HEK293 (cell line): ENCODE measurements at regions not wholly inside any gene's neighbourhood (a gene's known extent, or its start where the extent isn't known, plus 50 kb on each side); places are given as distances from the start of the nearest gene placed in this dataset.

Experiments used
- CTCF ChIA-PET: fragments of 350-600 bp; formaldehyde crosslinking; extraction: SDS; loops from one replicate; lab custom pipeline; 2021; ENCODE audit warnings: antibody characterized with exemption; lab: Yijun Ruan, JAX
- POLR2A ChIA-PET: fragments of 300-600 bp; formaldehyde crosslinking; extraction: SDS; loops from one replicate; lab custom pipeline; 2020; ENCODE audit warnings: antibody characterized with exemption, inconsistent platforms; lab: Yijun Ruan, JAX
- H3K27ac ChIP-seq: fragments of 200-500 bp; sonication (Bioruptor generic); 2 replicates; pipeline ENCODE4 v1.5.1; 2014; ENCODE audit warnings: low read depth, low read length, control low read depth, inconsistent platforms; ENCODE audit errors: extremely low read depth
- H3K36me3 ChIP-seq, 2 experiments: fragments of 200-500 bp in 1 of 2; sonication (Bioruptor generic) in 1 of 2; 1 replicate in 1 of 2; 2 replicates in 1 of 2; pipeline ENCODE4 v1.5.1; 2014 to 2017; ENCODE audit warnings: inconsistent platforms in 2 of 2, low read length in 2 of 2; ENCODE audit not compliant: control insufficient read depth in 2 of 2, insufficient read depth in 1 of 2
- H3K4me1 ChIP-seq: fragments of 200-500 bp; sonication (Bioruptor generic); 2 replicates; pipeline ENCODE4 v1.5.1; 2014; ENCODE audit warnings: mild to moderate bottlenecking, low read length, inconsistent platforms; ENCODE audit not compliant: control insufficient read depth, insufficient read depth
- H3K4me3 ChIP-seq: 2 replicates; pipeline ENCODE4 v1.5.1; 2011; ENCODE audit warnings: low read depth, mild to moderate bottlenecking, control low read depth, low read length, moderate library complexity
- H3K9me3 ChIP-seq: fragments of 200-500 bp; sonication (Bioruptor generic); 2 replicates; pipeline ENCODE4 v1.5.1; 2014; ENCODE audit warnings: low read depth, low read length, inconsistent platforms; ENCODE audit not compliant: control insufficient read depth, insufficient read depth
- FEZF1 ChIP-seq: fragments of 450-650 bp; formaldehyde crosslinking; IDR thresholded peaks from 2 replicates; pipeline ENCODE4 v1.5.1; 2016; ENCODE audit warnings: missing biosample characterization, missing genetic modification characterization
- GFI1B ChIP-seq: fragments of 450-650 bp; formaldehyde crosslinking; IDR thresholded peaks from 2 replicates; pipeline ENCODE4 v1.5.1; 2016; ENCODE audit warnings: missing biosample characterization, missing genetic modification characterization
- GLI2 ChIP-seq: fragments of 450-650 bp; formaldehyde crosslinking; IDR thresholded peaks from 2 replicates; pipeline ENCODE4; 2017; ENCODE audit warnings: missing biosample characterization, missing genetic modification characterization, low read depth, borderline replicate concordance
- KLF10 ChIP-seq: fragments of 450-650 bp; IDR thresholded peaks from 2 replicates; pipeline ENCODE4 v1.5.1; 2018; ENCODE audit warnings: missing biosample characterization, mild to moderate bottlenecking, missing genetic modification characterization
- KLF9 ChIP-seq: fragments of 450-650 bp; formaldehyde crosslinking; IDR thresholded peaks from 2 replicates; pipeline ENCODE4 v1.5.1; 2016; ENCODE audit warnings: missing biosample characterization, missing genetic modification characterization, low read depth
- MYNN ChIP-seq: fragments of 450-650 bp; formaldehyde crosslinking; IDR thresholded peaks from 2 replicates; pipeline ENCODE4 v1.5.1; 2016; ENCODE audit warnings: missing biosample characterization, missing genetic modification characterization, borderline replicate concordance
- OSR2 ChIP-seq: fragments of 450-650 bp; formaldehyde crosslinking; IDR thresholded peaks from 2 replicates; pipeline ENCODE4 v1.5.1; 2016; ENCODE audit warnings: missing biosample characterization, missing genetic modification characterization
- OVOL3 ChIP-seq: fragments of 450-650 bp; formaldehyde crosslinking; IDR thresholded peaks from 2 replicates; pipeline ENCODE4 v1.5.1; 2016; ENCODE audit warnings: missing biosample characterization, missing genetic modification characterization
- SP3 ChIP-seq: fragments of 450-650 bp; formaldehyde crosslinking; IDR thresholded peaks from 2 replicates; pipeline ENCODE4 v1.5.1; 2016; ENCODE audit warnings: missing biosample characterization, missing genetic modification characterization
- SP7 ChIP-seq: fragments of 450-650 bp; formaldehyde crosslinking; IDR thresholded peaks from 2 replicates; pipeline ENCODE4 v1.5.1; 2016; ENCODE audit warnings: missing biosample characterization, missing genetic modification characterization
- TRIM28 ChIP-seq: IDR thresholded peaks from 2 replicates; pipeline ENCODE4 v1.6.1; 2011; ENCODE audit warnings: low read length, control low read depth, borderline replicate concordance
- ZEB2 ChIP-seq: fragments of 450-650 bp; formaldehyde crosslinking; IDR thresholded peaks from 2 replicates; pipeline ENCODE4 v1.5.1; 2016; ENCODE audit warnings: missing biosample characterization, missing genetic modification characterization
- ZFHX2 ChIP-seq: fragments of 450-650 bp; formaldehyde crosslinking; conservative IDR thresholded peaks from 2 replicates; pipeline ENCODE4 v1.5.1; 2016; ENCODE audit warnings: missing biosample characterization, missing genetic modification characterization
- ZNF114 ChIP-seq: fragments of 450-650 bp; formaldehyde crosslinking; IDR thresholded peaks from 2 replicates; pipeline ENCODE4 v1.5.0; 2017; ENCODE audit warnings: missing biosample characterization, missing genetic modification characterization
- ZNF211 ChIP-seq: fragments of 450-650 bp; formaldehyde crosslinking; IDR thresholded peaks from 2 replicates; pipeline ENCODE4 v1.5.1; 2016; ENCODE audit warnings: low read depth, missing biosample characterization, missing genetic modification characterization
- ZNF221 ChIP-seq: fragments of 450-650 bp; formaldehyde crosslinking; IDR thresholded peaks from 2 replicates; pipeline ENCODE4 v1.5.1; 2017; ENCODE audit warnings: missing biosample characterization, missing genetic modification characterization, borderline replicate concordance
- ZNF274 ChIP-seq, 2 experiments: fragments of 200-500 bp in 1 of 2; fragments of 450-650 bp in 1 of 2; sonication (Bioruptor generic) in 1 of 2; formaldehyde crosslinking in 1 of 2; IDR thresholded peaks; 2 replicates each; pipeline versions ENCODE4 v1.5.1 to v1.6.1; 2014 to 2016; ENCODE audit warnings: borderline replicate concordance in 1 of 2, inconsistent platforms in 1 of 2, low read length in 1 of 2, missing biosample characterization in 1 of 2, missing genetic modification characterization in 1 of 2
- ZNF433 ChIP-seq: fragments of 450-650 bp; formaldehyde crosslinking; IDR thresholded peaks from 2 replicates; pipeline ENCODE4 v1.5.1; 2016; ENCODE audit warnings: missing biosample characterization, missing genetic modification characterization, low read depth
- ZNF48 ChIP-seq: fragments of 450-650 bp; formaldehyde crosslinking; IDR thresholded peaks from 2 replicates; pipeline ENCODE4 v1.5.1; 2016; ENCODE audit warnings: missing biosample characterization, missing genetic modification characterization
- ZNF530 ChIP-seq: fragments of 450-650 bp; formaldehyde crosslinking; IDR thresholded peaks from 2 replicates; pipeline ENCODE4 v1.5.1; 2016; ENCODE audit warnings: low read depth, missing biosample characterization, missing genetic modification characterization
- ZNF560 ChIP-seq: fragments of 450-650 bp; formaldehyde crosslinking; IDR thresholded peaks from 2 replicates; pipeline ENCODE4 v1.5.1; 2017; ENCODE audit warnings: missing biosample characterization, missing genetic modification characterization, borderline replicate concordance
- ZNF624 ChIP-seq: fragments of 450-650 bp; formaldehyde crosslinking; IDR thresholded peaks from 2 replicates; pipeline ENCODE4 v1.5.1; 2017; ENCODE audit warnings: missing biosample characterization, missing genetic modification characterization
- ZNF654 ChIP-seq: fragments of 450-650 bp; formaldehyde crosslinking; IDR thresholded peaks from 2 replicates; pipeline ENCODE4 v1.5.1; 2016; ENCODE audit warnings: low read depth, missing biosample characterization, missing genetic modification characterization
- ZNF777 ChIP-seq: fragments of 450-650 bp; formaldehyde crosslinking; IDR thresholded peaks from 2 replicates; pipeline ENCODE4 v1.5.1; 2017; ENCODE audit warnings: missing biosample characterization, missing genetic modification characterization, borderline replicate concordance
- ZNF843 ChIP-seq: fragments of 450-650 bp; formaldehyde crosslinking; IDR thresholded peaks from 2 replicates; pipeline ENCODE4 v1.5.1; 2016; ENCODE audit warnings: missing biosample characterization, missing genetic modification characterization
- TF ChIP-seq, protein P1 (sequence below): fragments of 450-650 bp; formaldehyde crosslinking; IDR thresholded peaks from 2 replicates; pipeline ENCODE4 v1.5.1; 2016; ENCODE audit warnings: missing biosample characterization, missing genetic modification characterization
- TF ChIP-seq, protein P2 (sequence below): fragments of 450-650 bp; formaldehyde crosslinking; IDR thresholded peaks from 2 replicates; pipeline ENCODE4 v1.5.1; 2016; ENCODE audit warnings: missing biosample characterization, missing genetic modification characterization
- TF ChIP-seq, protein P3 (sequence below): fragments of 450-650 bp; formaldehyde crosslinking; IDR thresholded peaks from 2 replicates; pipeline ENCODE4 v1.5.1; 2016; ENCODE audit warnings: missing biosample characterization, missing genetic modification characterization, low read depth
- TF ChIP-seq, protein P4 (sequence below): fragments of 450-650 bp; formaldehyde crosslinking; IDR thresholded peaks from 2 replicates; pipeline ENCODE4 v1.5.1; 2016; ENCODE audit warnings: missing biosample characterization, missing genetic modification characterization
- TF ChIP-seq, protein P5 (sequence below): fragments of 450-650 bp; formaldehyde crosslinking; IDR thresholded peaks from 2 replicates; pipeline ENCODE4 v1.5.1; 2016; ENCODE audit warnings: missing biosample characterization, missing genetic modification characterization
- TF ChIP-seq, protein P6 (sequence below): fragments of 450-650 bp; formaldehyde crosslinking; IDR thresholded peaks from 2 replicates; pipeline ENCODE4 v1.5.1; 2017; ENCODE audit warnings: missing biosample characterization, missing genetic modification characterization

DNA sequence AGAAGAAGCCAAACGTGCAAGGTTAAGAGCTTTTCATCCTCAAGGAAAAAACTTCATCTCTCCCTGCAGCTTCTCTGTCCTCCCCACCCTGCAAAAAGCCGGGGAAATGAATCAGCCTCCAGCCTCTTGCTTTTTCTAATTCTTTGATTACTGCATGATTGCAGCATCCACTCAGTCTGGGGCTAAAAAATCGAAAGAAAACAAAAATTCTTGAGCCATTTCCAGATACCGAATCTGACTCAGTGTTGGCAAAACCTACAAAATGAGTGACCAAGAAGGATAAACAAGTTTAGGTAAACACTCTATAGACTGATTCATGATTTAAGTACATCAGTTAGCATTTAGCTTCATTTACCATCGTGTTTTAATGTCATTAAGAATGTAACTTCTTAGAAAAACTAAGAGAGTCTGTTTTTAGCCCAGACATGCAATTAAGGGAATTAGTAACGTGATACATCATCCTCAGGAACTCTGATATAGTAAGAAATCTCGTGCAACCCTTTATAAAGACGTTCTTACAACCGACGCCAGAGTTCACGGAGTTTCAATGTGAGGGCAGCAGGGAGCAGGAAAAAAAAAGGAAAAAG is 287.3 kb upstream of the FOXF1 start:
- CTCF ChIA-PET = interaction anchor here (0.6 to 0.7 kb wide), 2 partner anchors 29 to 171 kb away, joined by 4 read pairs; no protein-coding TSS in a partner anchor
- H3K27ac ChIP-seq = no peak overlapping the region
- H3K4me1 ChIP-seq = no peaks in the 10 kb centered on the region
- H3K9me3 ChIP-seq = no peaks in the 10 kb centered on the region
- POLR2A ChIA-PET = no interaction called here
- no peak overlapping the region for H3K4me3 ChIP-seq
- H3K36me3 ChIP-seq = no peaks in the 10 kb centered on the region
- TF ChIP-seq GLI2 (tag by site-specific recombination) (no peak), KLF9 (tag by site-specific recombination) (no peak), SP7 (peak; percentile 90), ZNF211 (tag by site-specific recombination) (no peak), ZNF560 (tag by site-specific recombination) (no peak), ZNF433 (tag by site-specific recombination) (no peak), ZNF843 (tag by site-specific recombination) (peak; percentile 45; the same call in 1 of the 2 replicates), OSR2 (tag by site-specific recombination) (peak; percentile 69), MYNN (tag by site-specific recombination) (no peak), ZFHX2 (tag by site-specific recombination) (no peak), ZNF777 (no peak), TRIM28 (no peak), KLF10 (tag by site-specific recombination) (no peak), OVOL3 (tag by site-specific recombination) (peak; percentile 61; the same call in 1 of the 2 replicates), ZNF274 (IDR thresholded peaks at IDR 0.05; ENCODE audit: low read length) (no peak), ZNF274 (tag by site-specific recombination; IDR thresholded peaks at IDR 0.05; ENCODE audit: borderline replicate concordance) (no peak), ZNF530 (tag by site-specific recombination) (no peak), ZNF221 (tag by site-specific recombination) (no peak), ZNF48 (tag by site-specific recombination) (no peak), ZNF114 (tag by site-specific recombination) (no peak), ZNF624 (tag by site-specific recombination) (no peak), ZEB2 (tag by site-specific recombination) (peak; percentile 91), SP3 (tag by site-specific recombination) (no peak), ZNF654 (tag by site-specific recombination) (no peak), GFI1B (tag by site-specific recombination) (no peak), FEZF1 (tag by site-specific recombination) (peak; percentile 76)
- TF ChIP-seq, protein P1, sequence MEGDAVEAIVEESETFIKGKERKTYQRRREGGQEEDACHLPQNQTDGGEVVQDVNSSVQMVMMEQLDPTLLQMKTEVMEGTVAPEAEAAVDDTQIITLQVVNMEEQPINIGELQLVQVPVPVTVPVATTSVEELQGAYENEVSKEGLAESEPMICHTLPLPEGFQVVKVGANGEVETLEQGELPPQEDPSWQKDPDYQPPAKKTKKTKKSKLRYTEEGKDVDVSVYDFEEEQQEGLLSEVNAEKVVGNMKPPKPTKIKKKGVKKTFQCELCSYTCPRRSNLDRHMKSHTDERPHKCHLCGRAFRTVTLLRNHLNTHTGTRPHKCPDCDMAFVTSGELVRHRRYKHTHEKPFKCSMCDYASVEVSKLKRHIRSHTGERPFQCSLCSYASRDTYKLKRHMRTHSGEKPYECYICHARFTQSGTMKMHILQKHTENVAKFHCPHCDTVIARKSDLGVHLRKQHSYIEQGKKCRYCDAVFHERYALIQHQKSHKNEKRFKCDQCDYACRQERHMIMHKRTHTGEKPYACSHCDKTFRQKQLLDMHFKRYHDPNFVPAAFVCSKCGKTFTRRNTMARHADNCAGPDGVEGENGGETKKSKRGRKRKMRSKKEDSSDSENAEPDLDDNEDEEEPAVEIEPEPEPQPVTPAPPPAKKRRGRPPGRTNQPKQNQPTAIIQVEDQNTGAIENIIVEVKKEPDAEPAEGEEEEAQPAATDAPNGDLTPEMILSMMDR = no peak
- TF ChIP-seq, protein P2, sequence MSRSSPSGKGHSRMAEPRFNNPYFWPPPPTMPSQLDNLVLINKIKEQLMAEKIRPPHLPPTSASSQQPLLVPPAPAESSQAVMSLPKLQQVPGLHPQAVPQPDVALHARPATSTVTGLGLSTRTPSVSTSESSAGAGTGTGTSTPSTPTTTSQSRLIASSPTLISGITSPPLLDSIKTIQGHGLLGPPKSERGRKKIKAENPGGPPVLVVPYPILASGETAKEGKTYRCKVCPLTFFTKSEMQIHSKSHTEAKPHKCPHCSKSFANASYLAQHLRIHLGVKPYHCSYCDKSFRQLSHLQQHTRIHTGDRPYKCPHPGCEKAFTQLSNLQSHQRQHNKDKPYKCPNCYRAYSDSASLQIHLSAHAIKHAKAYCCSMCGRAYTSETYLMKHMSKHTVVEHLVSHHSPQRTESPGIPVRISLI = no peak
- TF ChIP-seq, protein P3, sequence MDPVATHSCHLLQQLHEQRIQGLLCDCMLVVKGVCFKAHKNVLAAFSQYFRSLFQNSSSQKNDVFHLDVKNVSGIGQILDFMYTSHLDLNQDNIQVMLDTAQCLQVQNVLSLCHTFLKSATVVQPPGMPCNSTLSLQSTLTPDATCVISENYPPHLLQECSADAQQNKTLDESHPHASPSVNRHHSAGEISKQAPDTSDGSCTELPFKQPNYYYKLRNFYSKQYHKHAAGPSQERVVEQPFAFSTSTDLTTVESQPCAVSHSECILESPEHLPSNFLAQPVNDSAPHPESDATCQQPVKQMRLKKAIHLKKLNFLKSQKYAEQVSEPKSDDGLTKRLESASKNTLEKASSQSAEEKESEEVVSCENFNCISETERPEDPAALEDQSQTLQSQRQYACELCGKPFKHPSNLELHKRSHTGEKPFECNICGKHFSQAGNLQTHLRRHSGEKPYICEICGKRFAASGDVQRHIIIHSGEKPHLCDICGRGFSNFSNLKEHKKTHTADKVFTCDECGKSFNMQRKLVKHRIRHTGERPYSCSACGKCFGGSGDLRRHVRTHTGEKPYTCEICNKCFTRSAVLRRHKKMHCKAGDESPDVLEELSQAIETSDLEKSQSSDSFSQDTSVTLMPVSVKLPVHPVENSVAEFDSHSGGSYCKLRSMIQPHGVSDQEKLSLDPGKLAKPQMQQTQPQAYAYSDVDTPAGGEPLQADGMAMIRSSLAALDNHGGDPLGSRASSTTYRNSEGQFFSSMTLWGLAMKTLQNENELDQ (tag by site-specific recombination) = no peak
- TF ChIP-seq, protein P4, sequence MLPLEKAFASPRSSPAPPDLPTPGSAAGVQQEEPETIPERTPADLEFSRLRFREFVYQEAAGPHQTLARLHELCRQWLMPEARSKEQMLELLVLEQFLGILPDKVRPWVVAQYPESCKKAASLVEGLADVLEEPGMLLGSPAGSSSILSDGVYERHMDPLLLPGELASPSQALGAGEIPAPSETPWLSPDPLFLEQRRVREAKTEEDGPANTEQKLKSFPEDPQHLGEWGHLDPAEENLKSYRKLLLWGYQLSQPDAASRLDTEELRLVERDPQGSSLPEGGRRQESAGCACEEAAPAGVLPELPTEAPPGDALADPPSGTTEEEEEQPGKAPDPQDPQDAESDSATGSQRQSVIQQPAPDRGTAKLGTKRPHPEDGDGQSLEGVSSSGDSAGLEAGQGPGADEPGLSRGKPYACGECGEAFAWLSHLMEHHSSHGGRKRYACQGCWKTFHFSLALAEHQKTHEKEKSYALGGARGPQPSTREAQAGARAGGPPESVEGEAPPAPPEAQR (tag by site-specific recombination) = no peak
- TF ChIP-seq, protein P5, sequence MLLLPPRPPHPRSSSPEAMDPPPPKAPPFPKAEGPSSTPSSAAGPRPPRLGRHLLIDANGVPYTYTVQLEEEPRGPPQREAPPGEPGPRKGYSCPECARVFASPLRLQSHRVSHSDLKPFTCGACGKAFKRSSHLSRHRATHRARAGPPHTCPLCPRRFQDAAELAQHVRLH (tag by site-specific recombination) = no peak
- TF ChIP-seq, protein P6, sequence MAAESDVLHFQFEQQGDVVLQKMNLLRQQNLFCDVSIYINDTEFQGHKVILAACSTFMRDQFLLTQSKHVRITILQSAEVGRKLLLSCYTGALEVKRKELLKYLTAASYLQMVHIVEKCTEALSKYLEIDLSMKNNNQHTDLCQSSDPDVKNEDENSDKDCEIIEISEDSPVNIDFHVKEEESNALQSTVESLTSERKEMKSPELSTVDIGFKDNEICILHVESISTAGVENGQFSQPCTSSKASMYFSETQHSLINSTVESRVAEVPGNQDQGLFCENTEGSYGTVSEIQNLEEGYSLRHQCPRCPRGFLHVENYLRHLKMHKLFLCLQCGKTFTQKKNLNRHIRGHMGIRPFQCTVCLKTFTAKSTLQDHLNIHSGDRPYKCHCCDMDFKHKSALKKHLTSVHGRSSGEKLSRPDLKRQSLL = peak; percentile 61; the same call in 1 of the 2 replicates
